Endothelial cell of umbilical vein (primary cell): ENCODE measurements at regions not wholly inside any gene's neighbourhood (a gene's known extent, or its start where the extent isn't known, plus 50 kb on each side); places are given as distances from the start of the nearest gene placed in this dataset.
A peak's percentile ranks its signal among the peaks of the same experiment; 100 is the strongest.
"Not testable (repeated sequence)": the region's sequence is repeated elsewhere in the genome, so short reads cannot be mapped to it uniquely, and the experiment has no call there.

Experiments
- BruUV-seq: library from RNA; stranded (reverse); fragments of 400-500 nt; replicated peaks from 2 replicates; lab custom pipeline; 2021; lab: Mats Ljungman, UMichigan
- CTCF ChIA-PET: fragments of 300-600, 350-600 bp; sonication (Branson Sonifier 250); formaldehyde crosslinking; loops from one replicate; lab custom pipeline; 2021; ENCODE audit warnings: antibody characterized with exemption, inconsistent platforms; lab: Charles Lee
- POLR2A ChIA-PET: fragments of 300-600, 350-600 bp; sonication (Branson Sonifier 250); formaldehyde crosslinking; loops from one replicate; lab custom pipeline; 2021; ENCODE audit warnings: antibody characterized with exemption, inconsistent platforms; lab: Charles Lee
- DNase-seq: peaks from one replicate; pipeline ENCODE4 v3.0.0-alpha.2; 2011; ENCODE audit warnings: low read depth, low spot score
- FAIRE-seq: peaks from 2 replicates; lab custom pipeline; 2011; peaks lifted over from hg19 to GRCh38; lab: Jason Lieb, UNC
- H2AFZ ChIP-seq: 2 replicates; pipeline ENCODE4 v1.6.0; 2012; ENCODE audit warnings: low read depth, low read length, control low read depth, inconsistent platforms
- H3K27ac ChIP-seq: 2 replicates; pipeline ENCODE4 v1.5.1; 2011; ENCODE audit warnings: low read depth, mild to moderate bottlenecking, control low read depth, low read length, moderate library complexity; ENCODE audit not compliant: insufficient read depth
- H3K27me3 ChIP-seq, 2 experiments: 2 replicates each; pipeline versions ENCODE4 v1.6.0 to v1.6.1; 2011; ENCODE audit warnings: low read length in 2 of 2, mixed read lengths in 1 of 2; ENCODE audit not compliant: control insufficient read depth in 2 of 2, insufficient read depth in 2 of 2
- H3K36me3 ChIP-seq, 2 experiments: 2 replicates in 1 of 2; 3 replicates in 1 of 2; pipeline ENCODE4 v1.5.1; 2011; ENCODE audit warnings: low read length in 2 of 2, mild to moderate bottlenecking in 1 of 2, moderate library complexity in 1 of 2; ENCODE audit not compliant: control insufficient read depth in 2 of 2, insufficient read depth in 2 of 2; ENCODE audit errors: extremely low read depth in 1 of 2
- H3K4me1 ChIP-seq: 3 replicates; pipeline ENCODE4 v1.5.1; 2011; ENCODE audit warnings: mild to moderate bottlenecking, low read length; ENCODE audit not compliant: control insufficient read depth, insufficient read depth; ENCODE audit errors: extremely low read depth
- H3K4me2 ChIP-seq: 2 replicates; pipeline ENCODE4 v1.6.1; 2011; ENCODE audit warnings: low read length, control low read depth, mixed read lengths; ENCODE audit not compliant: insufficient read depth
- H3K4me3 ChIP-seq, 3 experiments: fragments of 200-600 bp in 1 of 3; sonication (generic), shearing (Covaris generic) in 1 of 3; replicated peaks in 1 of 3; 2 replicates each; pipeline ENCODE4 v1.5.1; 2011 to 2016; ENCODE audit warnings: control low read depth in 3 of 3, low read length in 3 of 3, mild to moderate bottlenecking in 2 of 3, inconsistent platforms in 1 of 3, low read depth in 1 of 3, moderate library complexity in 1 of 3; ENCODE audit not compliant: insufficient read depth in 1 of 3
- H3K79me2 ChIP-seq: 2 replicates; pipeline ENCODE4 v1.6.0; 2012; ENCODE audit warnings: low read length, inconsistent platforms; ENCODE audit not compliant: control insufficient read depth, insufficient read depth
- H3K9ac ChIP-seq: replicated peaks from 2 replicates; pipeline ENCODE3; 2011; ENCODE audit warnings: low read length, control low read depth; ENCODE audit not compliant: insufficient read depth; ENCODE audit errors: extremely low read depth
- H3K9me1 ChIP-seq: replicated peaks from 3 replicates; pipeline ENCODE4 v1.6.0; 2011; ENCODE audit warnings: mild to moderate bottlenecking, low read length; ENCODE audit not compliant: control insufficient read depth, insufficient read depth; ENCODE audit errors: extremely low read depth
- H3K9me3 ChIP-seq: replicated peaks from 2 replicates; pipeline ENCODE4 v1.5.1; 2012; ENCODE audit warnings: low read length, inconsistent platforms; ENCODE audit not compliant: control insufficient read depth, insufficient read depth
- H4K20me1 ChIP-seq: replicated peaks from 2 replicates; pipeline ENCODE3; 2011; ENCODE audit warnings: mild to moderate bottlenecking, low read length; ENCODE audit not compliant: control insufficient read depth, insufficient read depth; ENCODE audit errors: extremely low read depth
- dilution Hi-C: fragments of 300-500 bp; cut with MboI; formaldehyde crosslinking; loops from one replicate; pipeline ENCODE4 v1.15.0; 2019; ENCODE audit warnings: low sequenced_read_pairs; ENCODE audit not compliant: extremely low pct_ligation_motif_present
- intact Hi-C: fragments of 100-400 bp; cut with micrococcal nuclease; formaldehyde crosslinking; loops from one replicate; pipeline ENCODE4 v1.10.0; 2022

GRCh38 chr9:61856858-61857453, 667.1 kb downstream of the SPATA31A7 start:
- H3K9me3 ChIP-seq, FAIRE-seq, H3K4me1 ChIP-seq, CTCF ChIA-PET, H3K79me2 ChIP-seq, H3K9me1 ChIP-seq, POLR2A ChIA-PET, intact Hi-C loops, H3K9ac ChIP-seq, DNase-seq, H3K4me2 ChIP-seq, H2AFZ ChIP-seq, H3K4me3 ChIP-seq, H4K20me1 ChIP-seq, H3K36me3 ChIP-seq, BruUV-seq, H3K27ac ChIP-seq, dilution Hi-C loops, H3K27me3 ChIP-seq: not testable (repeated sequence)

DNA sequence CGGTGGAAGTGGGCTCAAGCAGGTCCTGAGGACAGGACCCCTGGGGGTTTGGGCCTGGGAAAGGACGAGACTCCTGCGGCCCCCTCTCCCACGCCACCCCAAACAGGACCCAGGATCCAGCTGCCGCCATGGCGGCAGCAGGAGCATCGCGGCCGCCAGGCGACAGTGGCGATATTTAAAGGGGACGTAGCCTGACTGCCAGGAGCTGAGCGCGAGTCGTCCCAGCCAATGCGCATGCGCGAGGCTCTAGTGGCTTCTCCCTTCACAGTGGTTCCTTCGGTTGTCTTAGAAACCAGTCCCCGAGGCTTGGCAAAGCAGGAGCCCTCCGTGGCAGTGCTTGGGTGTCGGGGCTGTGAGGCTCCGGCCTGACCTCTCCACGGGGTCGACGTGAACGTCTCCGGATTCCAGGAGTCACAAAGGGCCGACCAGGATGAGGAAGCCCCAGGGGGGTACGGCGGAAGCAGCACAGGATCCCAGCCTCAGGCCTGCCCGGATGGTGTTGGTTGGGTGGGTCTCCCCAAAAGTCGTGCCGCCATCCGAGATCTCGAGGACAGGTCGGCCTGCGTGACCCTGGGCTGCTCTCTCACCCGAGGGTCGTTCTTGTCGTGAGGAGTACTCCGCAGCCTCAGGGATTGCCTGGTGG, 668.0 kb downstream of the SPATA31A7 start:
- intact Hi-C loops, POLR2A ChIA-PET, CTCF ChIA-PET, H4K20me1 ChIP-seq, H3K27me3 ChIP-seq, FAIRE-seq, H3K27ac ChIP-seq, H3K9me3 ChIP-seq, H3K36me3 ChIP-seq, H3K4me2 ChIP-seq, H3K9ac ChIP-seq, H3K9me1 ChIP-seq, H3K4me1 ChIP-seq, dilution Hi-C loops, H2AFZ ChIP-seq, DNase-seq, BruUV-seq, H3K4me3 ChIP-seq, H3K79me2 ChIP-seq: not testable (repeated sequence)

DNA sequence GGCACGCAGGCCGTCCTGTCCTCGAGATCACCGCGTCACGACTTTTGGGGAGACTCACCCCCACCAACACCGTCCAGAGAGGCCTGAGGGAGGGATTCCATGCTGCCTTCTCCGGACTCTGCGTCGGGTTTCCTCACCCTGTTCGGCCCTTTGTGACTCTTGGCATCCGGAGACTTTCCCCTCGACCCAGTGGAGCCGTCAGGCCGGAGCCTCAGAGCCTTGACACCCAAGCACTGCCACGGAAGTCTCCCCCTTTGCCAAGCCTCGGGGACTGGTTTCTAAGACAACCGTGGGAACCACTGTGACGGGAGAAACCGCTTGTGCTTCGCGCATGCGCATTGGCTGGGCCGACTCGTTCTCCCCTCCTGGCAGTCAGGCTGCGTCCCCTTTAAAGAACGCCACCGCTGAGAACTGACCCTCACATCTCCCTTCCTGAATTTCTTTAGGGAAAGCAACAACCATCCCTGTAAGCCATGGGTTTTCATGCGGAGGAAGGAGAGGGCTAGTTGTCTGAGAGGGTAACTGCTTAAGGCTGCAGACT, 672.7 kb downstream of the SPATA31A7 start:
- CTCF ChIA-PET, H3K36me3 ChIP-seq, DNase-seq, H3K4me3 ChIP-seq, H3K9ac ChIP-seq, H3K4me1 ChIP-seq, intact Hi-C loops, H3K79me2 ChIP-seq, H3K27ac ChIP-seq, dilution Hi-C loops, POLR2A ChIA-PET, H3K27me3 ChIP-seq, H3K9me3 ChIP-seq, H4K20me1 ChIP-seq, H3K9me1 ChIP-seq, H3K4me2 ChIP-seq, BruUV-seq, H2AFZ ChIP-seq: not testable (repeated sequence)
- peak; percentile 78 for FAIRE-seq

DNA sequence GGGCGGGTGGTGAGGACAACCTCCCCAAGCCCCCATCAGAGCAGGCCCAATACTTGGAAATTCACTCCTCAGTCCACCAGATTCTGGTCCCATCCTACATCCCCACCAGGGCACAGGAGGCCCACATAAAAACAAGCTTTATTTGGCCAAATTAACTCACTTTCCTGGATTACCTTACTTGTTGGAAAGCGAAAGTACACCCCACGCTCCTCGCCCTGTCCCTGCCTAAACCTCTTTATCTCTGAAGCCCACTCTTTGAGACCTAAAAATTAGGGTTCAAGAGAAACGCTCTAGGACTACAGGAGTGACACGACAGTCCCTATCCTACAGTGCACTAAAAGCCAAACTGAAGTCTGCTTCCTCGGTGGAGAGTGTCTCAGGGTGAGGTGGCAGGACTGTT, 674.6 kb downstream of the SPATA31A7 start:
- H3K79me2 ChIP-seq, BruUV-seq, DNase-seq, H3K4me1 ChIP-seq, H3K9me1 ChIP-seq, dilution Hi-C loops, H3K9ac ChIP-seq, H3K36me3 ChIP-seq, FAIRE-seq, POLR2A ChIA-PET, H3K9me3 ChIP-seq, H3K27ac ChIP-seq, CTCF ChIA-PET, H3K27me3 ChIP-seq, H3K4me3 ChIP-seq, H3K4me2 ChIP-seq, intact Hi-C loops, H2AFZ ChIP-seq, H4K20me1 ChIP-seq: not testable (repeated sequence)
